ENCODE measurements at regions not wholly inside any gene's neighbourhood (a gene's known extent, or its start where the extent isn't known, plus 50 kb on each side); places are given as distances from the start of the nearest gene placed in this dataset.
"Not testable (repeated sequence)": the region's sequence is repeated elsewhere in the genome, so short reads cannot be mapped to it uniquely, and the experiment has no call there.

DNA sequence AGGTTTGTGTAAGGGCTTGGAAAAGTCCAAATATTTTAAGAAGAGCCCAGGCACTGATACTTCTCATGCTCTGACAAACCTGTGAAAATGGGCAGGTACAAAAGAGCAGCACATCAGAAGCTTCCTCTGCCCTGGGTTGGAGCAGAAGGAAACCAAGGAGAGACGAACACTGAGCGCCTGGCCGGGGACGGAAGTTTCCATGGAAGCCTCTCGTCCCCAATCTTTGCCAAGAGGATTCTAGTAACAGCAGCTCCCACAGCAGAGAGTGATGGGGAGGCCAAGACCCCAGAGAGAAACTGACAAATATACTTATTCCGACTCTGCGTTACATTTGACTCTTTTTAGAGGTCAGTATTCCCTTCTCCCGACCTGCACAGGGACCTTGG, 268.5 kb downstream of the C16orf95 start:
- DNase-seq (ENCODE audit: low read depth): no peak

DNA sequence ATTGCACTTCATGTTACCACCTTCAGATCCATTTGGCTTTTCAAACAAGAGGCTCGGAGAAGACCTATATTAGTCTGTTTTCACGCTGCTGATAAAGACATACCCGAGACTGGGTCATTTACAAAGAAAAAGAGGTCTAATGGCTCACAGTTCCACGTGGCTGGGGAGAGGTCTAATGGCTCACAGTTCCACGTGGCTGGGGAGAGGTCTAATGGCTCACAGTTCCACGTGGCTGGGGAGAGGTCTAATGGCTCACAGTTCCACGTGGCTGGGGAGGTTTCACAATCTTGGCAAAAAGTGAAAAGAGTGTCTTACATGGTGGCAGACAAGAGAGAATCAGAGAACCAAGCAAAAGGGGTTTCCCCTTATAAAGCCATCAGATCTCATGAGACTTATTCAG, 268.0 kb downstream of the C16orf95 start:
- DNase-seq (ENCODE audit: low read depth): not testable (repeated sequence)

More for the DNA sequence above, 268.5 kb downstream of the C16orf95 start:
- TF ChIP-seq, protein P1, sequence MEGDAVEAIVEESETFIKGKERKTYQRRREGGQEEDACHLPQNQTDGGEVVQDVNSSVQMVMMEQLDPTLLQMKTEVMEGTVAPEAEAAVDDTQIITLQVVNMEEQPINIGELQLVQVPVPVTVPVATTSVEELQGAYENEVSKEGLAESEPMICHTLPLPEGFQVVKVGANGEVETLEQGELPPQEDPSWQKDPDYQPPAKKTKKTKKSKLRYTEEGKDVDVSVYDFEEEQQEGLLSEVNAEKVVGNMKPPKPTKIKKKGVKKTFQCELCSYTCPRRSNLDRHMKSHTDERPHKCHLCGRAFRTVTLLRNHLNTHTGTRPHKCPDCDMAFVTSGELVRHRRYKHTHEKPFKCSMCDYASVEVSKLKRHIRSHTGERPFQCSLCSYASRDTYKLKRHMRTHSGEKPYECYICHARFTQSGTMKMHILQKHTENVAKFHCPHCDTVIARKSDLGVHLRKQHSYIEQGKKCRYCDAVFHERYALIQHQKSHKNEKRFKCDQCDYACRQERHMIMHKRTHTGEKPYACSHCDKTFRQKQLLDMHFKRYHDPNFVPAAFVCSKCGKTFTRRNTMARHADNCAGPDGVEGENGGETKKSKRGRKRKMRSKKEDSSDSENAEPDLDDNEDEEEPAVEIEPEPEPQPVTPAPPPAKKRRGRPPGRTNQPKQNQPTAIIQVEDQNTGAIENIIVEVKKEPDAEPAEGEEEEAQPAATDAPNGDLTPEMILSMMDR (IDR thresholded peaks at IDR 0.05; ENCODE audit: insufficient read depth, low read depth, low read length, missing control alignments): no peak
- no peak overlapping the region for H3K4me3 ChIP-seq (ENCODE audit: low read length)

DNA sequence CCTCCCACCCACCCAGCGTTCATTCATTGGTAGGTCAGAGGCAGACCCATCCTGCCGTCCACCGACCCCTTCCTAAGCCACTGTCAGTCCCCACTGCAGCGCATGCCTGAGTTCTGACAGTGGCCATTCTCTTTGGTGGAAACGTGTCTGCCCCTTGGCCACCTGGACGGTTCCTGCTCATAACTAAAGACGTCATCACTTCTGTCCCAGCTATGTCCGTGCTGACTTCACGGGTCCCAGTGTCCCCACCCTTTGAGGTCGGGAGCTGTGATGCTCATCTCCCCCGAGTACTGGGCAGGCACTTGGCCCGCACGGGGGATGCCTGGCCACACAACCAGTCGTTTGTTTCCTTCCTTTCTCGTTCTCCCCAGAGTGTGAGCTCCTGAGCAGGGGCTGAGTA, 267.1 kb downstream of the C16orf95 start:
- TF ChIP-seq, protein P1 (IDR thresholded peaks at IDR 0.05; ENCODE audit: insufficient read depth, low read depth, low read length, missing control alignments): no peak
- no peak overlapping the region for H3K4me3 ChIP-seq (ENCODE audit: low read length)
- no peak for DNase-seq (ENCODE audit: low read depth)

More for the DNA sequence above, 268.0 kb downstream of the C16orf95 start:
- H3K4me3 ChIP-seq (ENCODE audit: low read length): not testable (repeated sequence)

DNA sequence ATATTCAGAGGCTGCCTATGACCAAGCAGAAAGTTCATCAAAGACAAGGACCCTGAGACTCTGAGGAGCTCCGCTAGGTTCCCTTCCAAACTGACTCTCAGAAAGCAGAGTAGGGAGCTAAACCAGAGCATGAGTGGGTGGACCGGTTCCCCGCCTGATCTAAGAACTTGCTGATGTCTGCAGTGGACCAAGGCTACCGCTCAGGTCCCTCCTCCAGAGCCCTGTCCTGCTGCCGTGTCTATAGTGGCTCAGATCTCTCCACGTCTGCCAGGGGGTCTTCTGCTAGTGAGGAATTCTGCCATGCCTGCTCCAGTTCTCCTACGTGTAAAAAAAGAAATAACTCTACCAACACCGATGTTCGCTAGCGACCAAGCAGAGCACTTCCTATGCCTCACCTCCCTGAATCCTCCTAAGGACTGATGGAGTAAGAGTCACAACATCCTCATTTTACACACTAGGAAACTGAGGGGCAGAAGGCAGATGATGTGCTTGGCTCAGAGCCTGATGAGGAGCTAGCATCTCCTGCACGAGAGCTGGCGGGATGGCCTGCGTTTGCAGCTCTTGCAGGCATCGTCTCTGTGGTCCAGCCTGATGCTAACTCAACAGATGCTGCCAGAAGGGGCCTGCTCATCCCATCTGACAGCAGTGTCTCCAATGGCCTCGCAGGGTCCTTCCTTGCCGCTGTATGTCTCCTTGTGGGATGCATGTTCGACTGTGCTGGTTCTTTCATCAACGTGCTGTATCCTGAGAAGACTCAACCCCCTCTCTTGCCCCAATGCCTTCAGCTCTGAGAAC, 265.5 kb downstream of the C16orf95 start:
- TF ChIP-seq, protein P1 (IDR thresholded peaks at IDR 0.05; ENCODE audit: insufficient read depth, low read depth, low read length, missing control alignments): no peak
- H3K4me3 ChIP-seq (ENCODE audit: low read length): no peak overlapping the region
- DNase-seq (ENCODE audit: low read depth): no peak

DNA sequence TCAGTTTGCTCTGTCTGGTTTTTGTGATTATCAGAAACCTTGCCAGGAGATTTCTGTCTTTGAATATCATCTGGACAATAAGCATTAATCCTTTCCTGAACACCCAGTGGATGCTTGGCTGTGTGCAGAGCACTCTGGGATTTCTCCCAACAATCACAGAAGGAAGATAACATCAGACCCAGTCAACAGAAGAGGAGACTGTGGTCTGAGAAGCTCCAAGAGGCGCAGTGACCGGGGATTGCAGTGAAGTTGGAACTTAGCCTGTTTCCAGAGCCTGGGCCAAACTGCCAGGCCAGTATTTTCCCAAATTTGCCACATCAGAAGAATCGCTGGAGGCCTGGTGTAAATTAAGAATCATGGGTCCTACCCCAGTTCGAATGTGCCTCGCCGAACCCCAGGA, 264.7 kb downstream of the C16orf95 start:
- TF ChIP-seq, protein P1 (IDR thresholded peaks at IDR 0.05; ENCODE audit: insufficient read depth, low read depth, low read length, missing control alignments): no peak

DNA sequence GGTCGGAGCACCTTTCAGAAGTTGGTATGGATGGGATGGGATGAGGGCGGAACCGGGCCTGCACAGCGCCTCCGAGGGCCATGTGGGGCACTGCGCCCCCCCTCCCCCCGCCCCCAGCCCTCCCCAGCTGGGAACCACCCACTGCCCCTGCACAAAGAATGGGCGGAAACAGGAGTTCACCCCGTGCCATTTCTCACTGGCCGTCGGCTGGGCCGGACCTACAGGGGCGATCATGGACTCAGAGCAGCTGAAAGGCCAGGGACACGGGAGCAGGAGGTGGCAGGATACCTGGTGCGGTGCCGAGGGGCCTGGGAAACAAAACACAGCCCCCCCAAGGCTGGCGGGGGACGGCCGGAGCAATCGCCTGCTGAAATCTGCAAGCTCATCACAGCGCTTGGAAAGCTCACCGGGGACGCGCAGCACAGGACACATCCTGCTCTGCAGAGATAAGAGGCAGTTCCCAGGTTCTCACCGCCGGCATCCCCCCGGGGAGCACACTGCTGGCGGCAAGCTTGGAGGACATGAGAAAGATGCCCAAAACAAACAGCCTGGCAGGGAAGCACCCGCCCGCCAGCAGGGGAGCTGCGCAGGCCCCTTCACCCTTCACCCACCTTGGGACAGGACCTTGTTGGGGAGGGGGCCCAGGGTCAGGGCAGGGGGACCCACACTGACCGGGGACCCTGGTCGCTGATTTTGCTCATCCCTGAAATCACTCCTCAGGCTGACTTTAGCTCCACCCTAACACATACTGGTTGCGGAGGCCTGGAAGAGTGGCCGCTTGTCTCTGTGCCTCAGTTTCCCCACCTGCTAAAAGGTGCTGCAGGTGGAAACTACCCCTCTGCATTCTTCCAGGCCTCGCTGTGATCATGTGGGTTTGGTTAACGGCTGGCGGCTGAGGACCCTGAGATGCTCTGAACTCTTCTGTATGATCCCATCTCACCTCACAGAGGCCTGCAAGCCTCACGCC, 263.9 kb downstream of the C16orf95 start:
- no peak overlapping the region for H3K4me3 ChIP-seq (ENCODE audit: low read length)
- TF ChIP-seq, protein P1 (IDR thresholded peaks at IDR 0.05; ENCODE audit: insufficient read depth, low read depth, low read length, missing control alignments): no peak
- no peak for DNase-seq (ENCODE audit: low read depth)

More for the DNA sequence above, 264.7 kb downstream of the C16orf95 start:
- no peak for DNase-seq (ENCODE audit: low read depth)
- no peak overlapping the region for H3K4me3 ChIP-seq (ENCODE audit: low read length)

DNA sequence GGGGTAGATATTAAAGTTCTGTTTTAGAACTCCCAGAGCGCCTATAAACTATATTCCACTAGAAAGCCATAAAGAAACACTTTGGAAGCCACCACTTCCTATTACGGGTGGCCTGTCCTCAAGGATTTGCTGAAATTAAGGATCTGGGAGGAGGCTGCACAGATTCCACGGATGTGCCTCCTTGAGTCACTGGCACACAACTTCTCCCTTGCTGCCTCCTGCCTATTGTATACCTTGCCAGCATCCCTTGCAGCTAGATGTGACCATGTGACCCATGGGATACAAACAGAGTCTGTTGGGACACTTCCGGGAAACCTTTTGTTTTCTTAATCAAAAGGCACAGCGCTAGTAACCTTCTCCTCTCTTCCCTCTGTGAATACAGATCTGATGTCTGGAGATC, 263.0 kb downstream of the C16orf95 start:
- TF ChIP-seq, protein P1 (IDR thresholded peaks at IDR 0.05; ENCODE audit: insufficient read depth, low read depth, low read length, missing control alignments): no peak
- no peak overlapping the region for H3K4me3 ChIP-seq (ENCODE audit: low read length)
- DNase-seq (ENCODE audit: low read depth): no peak
